PC-9 (cell line): ENCODE measurements at regions not wholly inside any gene's neighbourhood (a gene's known extent, or its start where the extent isn't known, plus 50 kb on each side); places are given as distances from the start of the nearest gene placed in this dataset.
"Not testable (repeated sequence)": the region's sequence is repeated elsewhere in the genome, so short reads cannot be mapped to it uniquely, and the experiment has no call there.

Experiments
- BruUV-seq: library from RNA; stranded (reverse); fragments of 400-500 nt; replicated peaks from 2 replicates; lab custom pipeline; 2021; lab: Mats Ljungman, UMichigan
- CTCF ChIA-PET: fragments of 300-600 bp; sonication (Branson Sonifier 250); formaldehyde crosslinking; loops from one replicate; lab custom pipeline; 2022; ENCODE audit warnings: antibody characterized with exemption; lab: Charles Lee
- POLR2A ChIA-PET: fragments of 300-600 bp; sonication (Branson Sonifier 250); formaldehyde crosslinking; loops from one replicate; lab custom pipeline; 2022; ENCODE audit warnings: antibody characterized with exemption; ENCODE audit not compliant: unreplicated experiment; lab: Charles Lee
- DNase-seq, 2 experiments: peaks; one replicate each; pipeline versions ENCODE4 v3.0.0 to v3.0.0-alpha.2; 2015 to 2022; ENCODE audit warnings: mixed read lengths in 1 of 2
- H2AFZ ChIP-seq: fragments of 200-600 bp; sonication (generic); 2 replicates; pipeline ENCODE4 v1.8.1; 2017; ENCODE audit warnings: antibody characterized with exemption
- H3F3A ChIP-seq: fragments of 200-600 bp; sonication (generic); 2 replicates; pipeline ENCODE4 v1.8.1; 2017; ENCODE audit warnings: antibody characterized with exemption, mild to moderate bottlenecking, low read depth; ENCODE audit not compliant: insufficient read depth
- H3K27ac ChIP-seq: fragments of 200-600 bp; sonication (generic); 2 replicates; pipeline ENCODE4 v1.6.1; 2016; ENCODE audit warnings: mixed run types
- H3K27me3 ChIP-seq: fragments of 200-600 bp; sonication (generic); 2 replicates; pipeline ENCODE4 v1.6.1; 2016; ENCODE audit warnings: low read depth, mixed run types; ENCODE audit not compliant: insufficient read depth
- H3K36me3 ChIP-seq: fragments of 200-600 bp; sonication (generic); 2 replicates; pipeline ENCODE4 v1.6.1; 2016; ENCODE audit warnings: low read depth, mixed run types
- H3K4me1 ChIP-seq: fragments of 200-600 bp; sonication (generic); replicated peaks from 2 replicates; pipeline ENCODE4 v1.6.1; 2016; ENCODE audit warnings: mixed run types; ENCODE audit not compliant: insufficient read depth
- H3K4me2 ChIP-seq: fragments of 200-600 bp; sonication (generic); 2 replicates; pipeline ENCODE4 v1.6.1; 2017; ENCODE audit warnings: mixed run types
- H3K4me3 ChIP-seq: fragments of 200-600 bp; sonication (generic); 2 replicates; pipeline ENCODE4 v1.6.1; 2016; ENCODE audit warnings: mixed run types
- H3K79me2 ChIP-seq: fragments of 200-600 bp; sonication (generic); 2 replicates; pipeline ENCODE4 v1.6.1; 2017; ENCODE audit warnings: low read depth, mixed run types
- H3K9me2 ChIP-seq: fragments of 200-600 bp; sonication (generic); 2 replicates; pipeline ENCODE4 v1.8.1; 2017; ENCODE audit warnings: mild to moderate bottlenecking; ENCODE audit not compliant: insufficient read depth
- H3K9me3 ChIP-seq: fragments of 200-600 bp; sonication (generic); 2 replicates; pipeline ENCODE4 v1.8.1; 2016; ENCODE audit warnings: low read depth; ENCODE audit not compliant: insufficient read depth
- H4K20me1 ChIP-seq: fragments of 200-600 bp; sonication (generic); 2 replicates; pipeline ENCODE4 v1.8.1; 2017; ENCODE audit not compliant: insufficient read depth
- intact Hi-C: fragments of 100-400 bp; cut with micrococcal nuclease; formaldehyde crosslinking; loops from one replicate; pipeline ENCODE4 v1.10.0; 2022; ENCODE audit not compliant: unreplicated experiment

DNA sequence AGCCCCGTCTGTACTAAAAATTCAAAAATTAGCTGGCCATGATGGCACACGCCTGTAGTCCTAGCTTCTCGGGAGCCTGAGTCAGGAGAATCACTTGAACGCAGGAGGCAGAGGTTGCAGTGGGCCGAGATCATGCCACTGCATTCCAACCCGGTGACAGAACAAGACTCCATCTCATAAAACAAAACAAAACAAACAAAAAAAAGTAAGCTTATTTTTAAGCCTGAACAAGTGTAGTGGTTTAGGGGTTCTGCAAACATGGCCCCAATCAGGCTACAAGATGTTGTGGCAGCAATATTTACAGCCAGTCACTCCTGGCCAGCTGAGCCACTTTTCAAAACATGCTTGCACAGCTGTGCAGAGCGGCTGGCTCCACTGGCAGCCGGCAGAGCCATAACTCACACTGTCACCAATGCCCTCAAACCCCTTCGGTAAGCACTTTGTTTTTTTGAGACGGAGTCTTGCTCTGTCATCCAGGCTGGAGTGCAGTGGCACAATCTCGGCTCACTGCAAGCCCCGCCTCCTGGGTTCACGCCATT, 56.2 kb upstream of the CLEC6A start:
- H3K79me2 ChIP-seq, H3F3A ChIP-seq, POLR2A ChIA-PET, H3K36me3 ChIP-seq, H3K9me2 ChIP-seq, intact Hi-C loops, H3K9me3 ChIP-seq, H3K27me3 ChIP-seq, CTCF ChIA-PET, H2AFZ ChIP-seq, H3K4me1 ChIP-seq, BruUV-seq, H3K27ac ChIP-seq, H4K20me1 ChIP-seq, DNase-seq, H3K4me3 ChIP-seq, H3K4me2 ChIP-seq: not testable (repeated sequence)

DNA sequence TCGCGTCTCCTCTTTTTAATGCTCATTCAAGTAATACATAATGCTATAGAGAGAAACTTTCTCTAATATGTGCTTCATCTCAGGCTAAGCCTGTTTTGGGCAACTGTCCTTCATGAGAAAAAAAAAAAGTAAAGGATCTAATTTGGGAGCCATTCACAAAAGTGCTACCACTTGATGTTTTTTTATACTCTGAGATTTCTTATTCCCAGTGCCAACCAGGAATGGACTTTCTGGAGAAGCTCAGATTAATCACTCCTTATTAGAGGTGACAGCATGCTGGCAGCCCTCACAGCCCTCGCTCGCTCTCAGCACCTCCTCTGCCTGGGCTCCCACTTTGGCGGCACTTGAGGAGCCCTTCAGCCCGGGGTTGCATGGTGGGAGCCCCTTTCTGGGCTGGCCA, 51.9 kb upstream of the CLEC6A start:
- intact Hi-C loops, H3K4me1 ChIP-seq, H3K4me3 ChIP-seq, H3K9me3 ChIP-seq, H3K36me3 ChIP-seq, H2AFZ ChIP-seq, DNase-seq, H3K9me2 ChIP-seq, H3K27ac ChIP-seq, H3F3A ChIP-seq, H4K20me1 ChIP-seq, CTCF ChIA-PET, BruUV-seq, H3K79me2 ChIP-seq, H3K4me2 ChIP-seq, H3K27me3 ChIP-seq, POLR2A ChIA-PET: not testable (repeated sequence)

DNA sequence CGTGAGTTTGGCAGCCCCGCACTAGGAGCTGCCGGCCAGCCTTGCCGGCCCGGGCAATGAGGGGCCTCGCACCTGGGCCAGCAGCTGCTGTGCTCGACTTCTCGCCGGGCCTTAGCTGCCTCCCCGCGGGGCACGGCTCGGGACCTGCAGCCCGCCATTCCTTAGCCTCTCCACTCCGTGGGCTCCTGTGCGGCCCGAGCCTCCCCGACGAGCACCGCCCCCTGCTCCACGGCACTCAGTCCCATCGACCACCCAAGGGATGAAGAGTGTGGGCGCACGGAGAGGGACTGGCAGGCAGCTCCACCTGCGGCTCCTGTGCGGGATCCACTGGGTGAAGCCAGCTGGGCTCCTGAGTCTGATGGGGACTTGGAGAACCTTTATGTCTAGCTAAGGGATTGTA, 51.4 kb upstream of the CLEC6A start:
- H3K4me2 ChIP-seq, H3K27ac ChIP-seq, BruUV-seq, H3K27me3 ChIP-seq, CTCF ChIA-PET, H3K4me3 ChIP-seq, POLR2A ChIA-PET, H3K9me3 ChIP-seq, H3K79me2 ChIP-seq, H3F3A ChIP-seq, H3K36me3 ChIP-seq, H4K20me1 ChIP-seq, DNase-seq, H3K4me1 ChIP-seq, intact Hi-C loops, H2AFZ ChIP-seq, H3K9me2 ChIP-seq: not testable (repeated sequence)
